ENCODE measurements at regions not wholly inside any gene's neighbourhood (a gene's known extent, or its start where the extent isn't known, plus 50 kb on each side); places are given as distances from the start of the nearest gene placed in this dataset.

GRCh38 chr2:234788841-234789240 is 163.0 kb upstream of the SH3BP4 start:
- no peak for TF ChIP-seq MAX (IDR thresholded peaks at IDR 0.05)
- TF ChIP-seq, protein P1, sequence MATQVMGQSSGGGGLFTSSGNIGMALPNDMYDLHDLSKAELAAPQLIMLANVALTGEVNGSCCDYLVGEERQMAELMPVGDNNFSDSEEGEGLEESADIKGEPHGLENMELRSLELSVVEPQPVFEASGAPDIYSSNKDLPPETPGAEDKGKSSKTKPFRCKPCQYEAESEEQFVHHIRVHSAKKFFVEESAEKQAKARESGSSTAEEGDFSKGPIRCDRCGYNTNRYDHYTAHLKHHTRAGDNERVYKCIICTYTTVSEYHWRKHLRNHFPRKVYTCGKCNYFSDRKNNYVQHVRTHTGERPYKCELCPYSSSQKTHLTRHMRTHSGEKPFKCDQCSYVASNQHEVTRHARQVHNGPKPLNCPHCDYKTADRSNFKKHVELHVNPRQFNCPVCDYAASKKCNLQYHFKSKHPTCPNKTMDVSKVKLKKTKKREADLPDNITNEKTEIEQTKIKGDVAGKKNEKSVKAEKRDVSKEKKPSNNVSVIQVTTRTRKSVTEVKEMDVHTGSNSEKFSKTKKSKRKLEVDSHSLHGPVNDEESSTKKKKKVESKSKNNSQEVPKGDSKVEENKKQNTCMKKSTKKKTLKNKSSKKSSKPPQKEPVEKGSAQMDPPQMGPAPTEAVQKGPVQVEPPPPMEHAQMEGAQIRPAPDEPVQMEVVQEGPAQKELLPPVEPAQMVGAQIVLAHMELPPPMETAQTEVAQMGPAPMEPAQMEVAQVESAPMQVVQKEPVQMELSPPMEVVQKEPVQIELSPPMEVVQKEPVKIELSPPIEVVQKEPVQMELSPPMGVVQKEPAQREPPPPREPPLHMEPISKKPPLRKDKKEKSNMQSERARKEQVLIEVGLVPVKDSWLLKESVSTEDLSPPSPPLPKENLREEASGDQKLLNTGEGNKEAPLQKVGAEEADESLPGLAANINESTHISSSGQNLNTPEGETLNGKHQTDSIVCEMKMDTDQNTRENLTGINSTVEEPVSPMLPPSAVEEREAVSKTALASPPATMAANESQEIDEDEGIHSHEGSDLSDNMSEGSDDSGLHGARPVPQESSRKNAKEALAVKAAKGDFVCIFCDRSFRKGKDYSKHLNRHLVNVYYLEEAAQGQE (IDR thresholded peaks at IDR 0.05; ENCODE audit: low read depth): no peak
- TF ChIP-seq YY1 (IDR thresholded peaks at IDR 0.05; ENCODE audit: low read depth): no peak
- TF ChIP-seq EP300 (IDR thresholded peaks at IDR 0.05; ENCODE audit: borderline replicate concordance): no peak
- no peak for TF ChIP-seq FOXM1 (IDR thresholded peaks at IDR 0.05; ENCODE audit: borderline replicate concordance, low read depth)
- no peak for TF ChIP-seq ZBTB7A (IDR thresholded peaks at IDR 0.05; ENCODE audit: low read depth)
- TF ChIP-seq CREB1 (IDR thresholded peaks at IDR 0.05; ENCODE audit: low read depth): no peak
- TF ChIP-seq NFIC (IDR thresholded peaks at IDR 0.05): no peak
